Fibroblast of skin of left biceps (primary cell): ENCODE measurements at regions not wholly inside any gene's neighbourhood (a gene's known extent, or its start where the extent isn't known, plus 50 kb on each side); places are given as distances from the start of the nearest gene placed in this dataset.

Source experiments
- DNase-seq, 2 experiments: peaks; one replicate each; pipeline ENCODE4 v3.0.0-alpha.2; 2013; ENCODE audit warnings: low read depth in 2 of 2

DNA sequence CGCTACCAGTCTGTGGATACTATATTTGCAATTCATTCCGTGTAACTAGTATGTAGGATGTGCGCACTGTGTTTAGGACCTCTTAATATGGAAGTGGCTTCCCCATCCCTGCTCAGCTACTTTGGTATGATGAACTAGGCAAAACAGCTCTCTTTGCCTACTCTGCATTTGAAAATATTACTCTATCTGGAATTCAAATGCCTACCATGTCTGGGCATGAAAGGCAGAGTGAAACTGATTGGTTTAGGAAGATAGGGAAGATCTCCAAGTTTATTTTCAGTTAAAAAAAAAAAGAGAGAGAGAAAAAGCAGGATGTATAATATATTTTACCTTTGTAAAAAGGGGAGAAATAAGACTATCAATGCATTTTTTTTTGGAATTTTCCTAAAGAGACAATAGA is 74.1 kb upstream of the ELL2 start:
- no peak for DNase-seq

DNA sequence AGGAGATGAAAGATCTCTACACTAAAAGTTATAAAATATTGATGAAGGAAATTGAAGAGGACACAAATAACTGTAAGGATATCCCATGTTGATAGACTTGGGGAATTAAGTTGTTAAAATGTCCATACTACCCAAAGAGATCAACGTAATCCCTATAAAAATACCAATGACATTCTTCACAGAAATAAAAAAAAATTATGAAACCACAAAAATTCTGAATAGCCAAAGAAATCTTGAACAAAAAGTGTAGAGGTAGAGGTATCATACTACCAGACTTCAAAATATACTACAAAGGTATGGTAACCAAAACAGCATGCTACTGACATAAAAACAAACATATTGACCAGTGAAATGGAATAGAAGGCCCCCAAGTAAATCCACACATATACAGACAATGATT is 71.5 kb upstream of the ELL2 start:
- no peak for DNase-seq

DNA sequence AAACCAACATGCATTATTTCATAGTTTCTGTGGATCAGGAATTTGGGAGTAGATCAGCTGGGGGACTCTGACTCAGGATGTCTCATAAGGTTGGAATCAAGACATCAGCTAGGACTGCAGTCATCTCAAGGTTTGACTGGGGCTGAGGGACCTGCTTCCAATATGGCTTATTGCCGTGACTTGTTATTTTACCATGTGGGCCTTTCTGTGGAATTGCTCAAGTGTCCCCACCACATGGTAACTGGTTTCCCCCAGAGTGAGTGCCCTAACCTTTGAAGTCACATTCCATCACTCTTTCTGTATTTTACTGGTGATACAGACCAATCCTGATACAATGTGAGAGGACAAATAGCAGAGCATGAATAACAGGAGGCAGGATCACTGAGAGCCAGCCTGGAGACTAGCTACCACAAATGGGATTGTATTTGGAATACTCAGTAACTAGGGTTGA is 70.2 kb upstream of the ELL2 start:
- DNase-seq, result peak; percentile 49 to 54

DNA sequence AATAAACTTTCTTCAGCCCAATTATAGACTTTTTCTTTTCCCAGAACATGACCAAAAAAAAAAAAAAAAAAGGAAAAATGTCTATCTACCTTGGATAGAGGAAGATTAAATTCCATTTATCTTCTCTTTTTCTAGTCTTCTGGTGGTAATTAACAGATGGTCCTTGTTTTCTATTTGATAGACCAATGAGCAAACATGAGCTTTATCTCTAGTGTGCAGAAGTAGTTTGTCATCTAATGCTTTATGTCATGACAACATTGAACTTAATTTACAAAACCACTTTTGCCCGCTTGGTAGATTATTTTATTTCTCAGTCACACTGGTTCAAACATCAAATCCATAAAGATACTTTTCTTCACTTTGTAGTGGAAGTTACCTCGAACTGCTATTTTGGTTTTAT is 69.5 kb upstream of the ELL2 start:
- no peak for DNase-seq

DNA sequence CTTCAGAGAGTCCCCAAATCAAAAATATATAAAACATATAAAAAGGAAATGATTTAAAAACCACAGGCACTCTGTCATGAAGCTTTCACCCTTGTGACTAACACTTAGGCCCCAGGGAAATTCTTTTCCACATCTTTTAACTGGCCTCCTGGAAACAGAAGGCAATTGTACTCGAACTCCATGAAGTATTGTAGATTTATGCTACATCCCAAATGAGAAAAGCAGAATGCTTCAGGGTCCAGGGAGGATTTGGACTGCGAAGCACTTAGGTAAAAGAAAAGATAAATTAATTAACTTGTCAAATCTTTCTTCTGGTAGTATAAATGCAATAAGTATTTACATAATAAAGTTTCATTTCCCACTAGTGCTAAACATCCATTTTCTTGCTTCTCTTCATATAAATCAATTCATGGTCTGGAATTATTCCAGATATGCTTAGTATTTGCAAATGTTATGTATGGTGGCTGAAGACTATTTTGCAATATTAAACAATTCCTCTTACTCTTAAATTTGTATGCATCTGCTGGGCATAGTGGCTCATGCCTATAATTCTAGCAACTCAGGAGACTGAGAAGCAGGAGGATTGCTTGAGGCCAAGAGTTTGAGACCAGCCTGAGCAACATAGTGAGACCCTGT is 64.9 kb upstream of the ELL2 start:
- DNase-seq, result peak; percentile 84 to 89

DNA sequence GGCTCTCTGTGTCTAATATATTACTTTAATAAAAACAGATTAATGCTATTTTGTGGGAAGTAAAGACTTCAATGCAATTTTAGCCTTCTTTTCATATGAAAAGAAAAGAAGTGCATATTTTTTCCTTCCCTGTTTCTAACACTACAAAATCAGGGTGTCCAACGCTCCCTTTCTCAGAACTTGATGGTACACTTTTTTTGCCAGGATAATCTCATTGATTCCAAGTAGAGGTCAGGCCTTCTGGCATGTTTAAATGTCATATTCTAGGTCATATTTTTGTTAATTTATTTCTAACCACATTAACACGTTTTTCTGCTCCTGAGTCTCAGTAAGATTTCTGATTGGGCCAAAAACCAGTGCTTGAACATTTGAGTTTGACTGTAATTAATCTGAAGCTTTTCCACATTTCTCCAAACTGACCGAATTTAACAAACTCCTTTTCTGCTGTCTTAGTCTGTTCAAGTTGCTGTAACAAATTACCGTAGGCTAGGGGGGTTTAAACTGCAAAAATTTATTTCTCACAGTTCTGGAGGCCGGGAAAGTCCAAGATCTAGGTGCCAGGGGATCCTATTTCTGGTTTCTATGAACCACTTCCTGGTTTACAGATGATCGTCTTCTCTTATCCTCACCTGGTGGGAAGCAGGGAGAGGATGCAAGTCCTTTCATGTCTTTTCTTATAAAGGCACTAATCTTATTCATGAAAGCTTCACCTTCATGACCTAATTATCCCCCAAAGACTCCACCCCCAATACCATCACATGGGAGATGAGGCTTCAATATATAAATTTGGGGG is 63.2 kb upstream of the ELL2 start:
- no peak for DNase-seq

DNA sequence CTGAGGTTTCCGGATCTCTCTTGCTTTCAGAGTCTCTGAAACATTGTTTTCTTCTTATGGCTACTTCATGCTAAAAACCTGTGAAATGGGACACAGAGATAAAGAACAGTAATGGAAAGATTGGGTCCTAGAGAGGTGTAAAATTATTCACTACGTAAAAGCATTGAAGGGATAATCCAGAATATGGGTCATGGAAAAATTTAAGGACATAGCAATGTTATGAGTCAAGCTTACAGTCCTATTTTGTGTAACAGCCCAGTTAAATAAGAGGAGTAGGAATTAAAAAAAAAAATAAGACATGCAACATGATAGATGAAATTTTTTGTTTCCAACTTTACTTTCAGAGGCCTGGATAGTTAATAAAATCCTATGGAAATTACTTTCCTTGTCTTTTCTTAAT is 61.9 kb upstream of the ELL2 start:
- peak; percentile 62 for DNase-seq

DNA sequence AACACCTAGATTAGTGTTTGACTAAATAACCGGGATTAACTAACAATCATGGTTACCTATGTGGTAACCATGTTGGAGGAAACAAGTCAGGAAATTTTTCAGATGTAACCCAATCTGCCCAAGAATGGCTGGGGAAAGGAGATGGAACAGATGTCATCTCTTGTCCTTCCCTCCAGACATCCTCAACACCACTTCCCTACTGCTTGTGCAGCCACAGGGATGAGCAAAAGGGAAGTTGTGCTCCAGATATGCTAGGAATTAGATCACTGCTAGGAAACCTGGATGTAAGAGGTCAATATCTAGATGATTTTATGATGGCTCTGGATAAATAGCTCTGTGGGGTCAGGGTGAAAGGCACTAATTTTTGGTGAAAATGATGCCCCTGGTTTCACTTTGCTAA is 61.3 kb upstream of the ELL2 start:
- DNase-seq, result no peak

DNA sequence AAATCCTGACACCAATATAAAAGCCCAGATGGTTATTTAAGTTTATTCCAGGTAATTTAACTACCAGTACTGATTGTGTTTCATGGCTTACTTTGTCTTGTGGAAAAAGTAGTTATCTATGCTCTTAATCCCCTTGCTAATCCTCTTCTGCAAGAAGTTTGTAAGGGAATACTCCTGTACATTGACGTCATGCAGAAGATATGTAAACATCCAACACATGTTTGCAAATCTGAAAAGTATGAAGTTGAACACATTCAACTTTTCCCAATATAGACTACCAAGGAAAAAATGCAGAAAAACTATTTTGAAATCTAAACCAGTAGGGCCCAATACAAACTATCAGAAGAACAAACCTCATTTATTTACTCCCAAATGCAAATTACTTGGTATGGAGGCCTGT is 56.3 kb upstream of the ELL2 start:
- peak; percentile 81 to 83 for DNase-seq

DNA sequence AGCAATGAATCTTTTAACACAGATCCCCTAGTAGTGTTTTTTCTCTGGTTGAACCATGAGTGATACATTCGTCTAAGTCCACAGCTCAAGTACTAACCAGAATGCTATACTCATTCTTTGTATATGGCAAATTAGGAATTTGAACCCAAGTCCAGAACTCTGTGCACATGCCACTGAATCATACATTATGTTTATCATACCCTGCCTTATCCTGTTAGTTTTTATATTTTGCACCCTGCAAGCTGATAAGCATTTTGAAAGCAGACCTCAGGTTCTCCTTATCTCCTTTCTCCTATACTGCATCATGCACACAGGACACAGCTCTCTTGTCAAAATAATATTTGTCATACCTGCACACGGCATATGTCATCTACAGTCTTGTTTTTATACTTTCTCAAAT is 54.6 kb upstream of the ELL2 start:
- DNase-seq, result no peak

DNA sequence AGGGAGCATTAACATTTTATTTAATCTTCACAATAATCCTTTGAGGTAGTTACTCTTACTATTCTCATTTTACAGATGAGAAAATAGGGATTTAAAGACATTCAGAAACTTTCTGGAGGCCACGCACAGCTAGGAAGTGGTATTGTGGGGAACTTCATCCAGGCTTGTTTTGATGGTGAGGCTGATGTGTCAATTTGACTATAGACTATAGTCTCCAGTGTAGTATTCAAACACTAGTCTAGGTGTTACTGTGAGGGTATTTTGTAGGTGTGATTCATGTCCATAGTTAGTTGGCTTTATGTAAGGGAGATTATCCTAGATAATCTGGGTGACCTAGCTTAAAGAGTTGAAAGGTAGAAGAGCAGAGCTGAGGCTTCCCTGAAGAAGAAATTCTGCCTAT is 54.1 kb upstream of the ELL2 start:
- DNase-seq, result no peak

DNA sequence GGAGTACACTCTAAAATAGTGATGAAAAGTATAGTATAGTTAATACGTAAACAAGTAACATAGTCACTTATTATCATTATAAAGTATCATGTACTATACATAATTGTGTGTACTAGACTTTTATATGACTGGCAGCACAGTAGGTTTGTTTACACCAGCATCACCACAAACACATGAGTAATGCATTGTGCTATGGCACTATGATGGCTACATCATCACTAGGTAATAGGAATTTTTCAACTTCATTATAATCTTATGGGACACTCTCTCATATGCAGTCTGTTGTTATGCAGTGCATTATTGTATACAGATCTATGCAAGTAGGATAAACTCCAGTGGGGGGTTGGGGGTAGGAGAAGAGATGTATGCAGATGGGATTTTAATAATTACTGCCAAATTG is 52.7 kb upstream of the ELL2 start:
- no peak for DNase-seq

DNA sequence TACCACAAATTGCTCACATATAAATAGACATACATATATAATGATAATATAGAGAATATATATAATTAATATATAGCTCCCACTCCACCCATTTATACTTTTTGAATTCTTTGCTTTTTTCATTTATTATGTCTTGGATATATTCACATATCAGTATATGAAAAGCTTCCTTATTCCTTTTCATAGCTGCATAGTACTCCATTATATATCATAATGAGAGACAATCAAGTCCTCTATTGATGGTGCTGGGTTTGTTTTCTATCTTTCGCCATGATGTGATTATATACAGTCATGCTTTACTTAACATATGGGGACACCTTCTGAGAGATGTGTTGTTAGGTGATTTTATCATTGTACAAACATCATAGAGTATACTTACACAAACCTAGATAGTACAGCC is 51.6 kb upstream of the ELL2 start:
- DNase-seq, result no peak

DNA sequence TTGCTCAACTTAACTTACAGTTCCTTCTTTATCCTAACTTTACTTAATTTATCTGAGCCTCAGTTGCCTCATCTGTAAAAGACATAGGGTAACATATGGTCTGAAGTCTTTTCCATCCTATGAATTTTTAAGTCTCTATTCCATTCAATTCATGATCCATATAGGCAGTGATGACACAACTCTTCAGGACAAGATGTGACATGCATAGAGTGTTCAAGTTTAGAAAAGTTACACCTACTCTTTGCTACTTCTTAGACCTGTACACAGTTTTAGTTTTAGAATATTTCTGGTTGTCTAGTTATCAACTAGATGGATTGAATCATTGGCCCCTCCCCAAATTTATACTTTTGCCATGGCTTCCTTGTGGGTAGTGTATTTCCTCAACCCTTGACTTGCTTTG is 50.7 kb upstream of the ELL2 start:
- no peak for DNase-seq
